CD4-positive, alpha-beta T cell (primary cell): ENCODE measurements at regions not wholly inside any gene's neighbourhood (a gene's known extent, or its start where the extent isn't known, plus 50 kb on each side); places are given as distances from the start of the nearest gene placed in this dataset.

Experiments used
- ATAC-seq: fragments of 200-7000 bp; cut with Tn5 transposase; one replicate; pipeline ENCODE4 v1.10.0; 2022; ENCODE audit warnings: mild to moderate bottlenecking; ENCODE audit not compliant: poor library complexity
- CTCF ChIA-PET: fragments of 350-600 bp; sonication (Branson Sonifier 250); formaldehyde crosslinking; loops from one replicate; lab custom pipeline; 2021; ENCODE audit warnings: antibody characterized with exemption, inconsistent platforms; lab: Charles Lee
- POLR2A ChIA-PET: fragments of 350-600 bp; sonication (Branson Sonifier 250); formaldehyde crosslinking; loops from one replicate; lab custom pipeline; 2021; ENCODE audit warnings: antibody characterized with exemption, inconsistent platforms; lab: Charles Lee
- DNase-seq, 14 experiments: peaks; one replicate each; pipeline ENCODE4 v3.0.0-alpha.2; 2013 to 2020; ENCODE audit warnings: mixed read lengths in 2 of 14
- H3K27ac ChIP-seq, 2 donors: one replicate each; pipeline versions ENCODE4 v1.5.1 to v1.7.0; 2013; ENCODE audit warnings: low read length in 2 of 2, low read depth in 1 of 2, mild to moderate bottlenecking in 1 of 2
- H3K27me3 ChIP-seq, 2 experiments: 1 replicate in 1 of 2; 2 replicates in 1 of 2; pipeline versions ENCODE4 v1.6.1 to v1.7.0; 2013; ENCODE audit warnings: low read length in 2 of 2, control low read depth in 1 of 2, mild to moderate bottlenecking in 1 of 2, moderate library complexity in 1 of 2; ENCODE audit not compliant: insufficient read depth in 2 of 2, control insufficient read depth in 1 of 2
- H3K36me3 ChIP-seq: one replicate; pipeline ENCODE4 v1.6.1; 2013; ENCODE audit warnings: low read length, control low read depth; ENCODE audit not compliant: insufficient read depth
- H3K4me1 ChIP-seq: one replicate; pipeline ENCODE4 v1.6.1; 2013; ENCODE audit warnings: low read length, control low read depth; ENCODE audit not compliant: insufficient read depth
- H3K4me3 ChIP-seq: one replicate; pipeline ENCODE4 v1.5.1; 2013; ENCODE audit warnings: mild to moderate bottlenecking, low read length, moderate library complexity
- H3K9me3 ChIP-seq, 2 experiments: 1 replicate in 1 of 2; 2 replicates in 1 of 2; pipeline versions ENCODE4 v1.6.1 to v1.7.0; 2013; ENCODE audit warnings: low read length in 2 of 2, mild to moderate bottlenecking in 2 of 2, control low read depth in 1 of 2, moderate library complexity in 1 of 2; ENCODE audit not compliant: control insufficient read depth in 1 of 2, insufficient read depth in 1 of 2
- H3K27ac Mint-ChIP-seq: one replicate; pipeline ENCODE4 v1.8.0; 2020; ENCODE audit warnings: mixed read lengths
- H3K27me3 Mint-ChIP-seq: one replicate; pipeline ENCODE4 v1.8.0; 2021; ENCODE audit warnings: mixed read lengths
- H3K36me3 Mint-ChIP-seq: one replicate; pipeline ENCODE4 v1.8.0; 2021; ENCODE audit warnings: low read depth, mixed read lengths
- H3K4me1 Mint-ChIP-seq: one replicate; pipeline ENCODE4 v1.8.0; 2021; ENCODE audit warnings: low read depth, mixed read lengths
- H3K4me3 Mint-ChIP-seq: one replicate; pipeline ENCODE4 v1.8.0; 2020; ENCODE audit warnings: mild to moderate bottlenecking, mixed read lengths
- H3K9me3 Mint-ChIP-seq: one replicate; pipeline ENCODE4 v1.8.0; 2020; ENCODE audit warnings: mixed read lengths
- CTCF ChIP-seq: fragments of 200-600 bp; IDR thresholded peaks from one replicate; pipeline ENCODE4 v1.8.0; 2022; ENCODE audit warnings: antibody characterized with exemption, mild to moderate bottlenecking
- intact Hi-C, 2 experiments: fragments of 100-400 bp; cut with DNase I in 1 of 2; cut with micrococcal nuclease in 1 of 2; formaldehyde crosslinking; loops; one replicate each; pipeline versions ENCODE4 v1.15.1 to v1.9.0; 2023 to 2025; cut with DNase I, micrococcal nuclease

GRCh38 chr10:33390046-33390445, 55.6 kb upstream of the NRP1 start:
- Mint-ChIP-seq H3K36me3 (no peaks in the 10 kb centered on the region), H3K4me3 (no peak overlapping the region), H3K27ac (no peak overlapping the region), H3K4me1 (no peaks in the 10 kb centered on the region), H3K9me3 (no peaks in the 10 kb centered on the region), H3K27me3 (peaks cover 46% of the 10 kb centered on the region)
- H3K9me3 ChIP-seq = no peaks in the 10 kb centered on the region
- ChIA-PET CTCF (no interaction called here), POLR2A (no interaction called here)
- no peak for TF ChIP-seq CTCF
- intact Hi-C loops = no loop called here
- H3K27ac ChIP-seq = no peak overlapping the region
- H3K4me1 ChIP-seq = no peaks in the 10 kb centered on the region
- no peak overlapping the region for H3K4me3 ChIP-seq
- peaks cover 0 to 10% of the 10 kb centered on the region in 2 experiments for H3K27me3 ChIP-seq
- H3K36me3 ChIP-seq = no peaks in the 10 kb centered on the region
- ATAC-seq (no peak), DNase-seq (no peak)

DNA sequence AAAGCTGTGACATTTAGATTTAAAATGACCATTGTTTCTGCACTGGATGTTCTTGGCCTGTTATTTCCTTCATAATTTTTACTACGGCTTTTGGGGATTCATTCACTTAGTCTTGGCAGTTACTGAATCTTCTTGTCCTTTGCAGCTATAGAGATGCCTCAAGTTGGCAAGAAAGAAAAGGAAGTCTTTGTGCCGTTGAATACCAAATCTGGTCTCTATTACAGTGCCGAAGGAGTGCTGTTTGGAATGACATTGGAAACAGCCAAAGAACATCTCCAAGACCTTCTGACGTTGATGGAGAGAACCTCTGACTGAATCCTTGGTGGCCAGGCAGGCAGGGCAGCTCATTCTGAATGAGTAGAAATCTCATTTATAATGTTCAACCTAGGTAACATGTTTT, 54.3 kb upstream of the NRP1 start:
- H3K4me3 ChIP-seq = no peak overlapping the region
- Mint-ChIP-seq H3K27ac (no peak overlapping the region), H3K9me3 (no peaks in the 10 kb centered on the region), H3K36me3 (no peaks in the 10 kb centered on the region), H3K4me1 (no peaks in the 10 kb centered on the region), H3K27me3 (peaks cover 55% of the 10 kb centered on the region), H3K4me3 (no peak overlapping the region)
- DNase-seq (no peak), ATAC-seq (no peak)
- ChIA-PET POLR2A (no interaction called here), CTCF (no interaction called here)
- H3K27ac ChIP-seq = no peak overlapping the region
- H3K36me3 ChIP-seq = no peaks in the 10 kb centered on the region
- peaks cover 0 to 9% of the 10 kb centered on the region in 2 experiments for H3K27me3 ChIP-seq
- no peaks in the 10 kb centered on the region for H3K9me3 ChIP-seq
- TF ChIP-seq CTCF = no peak
- H3K4me1 ChIP-seq = no peaks in the 10 kb centered on the region
- intact Hi-C loops = no loop called here

- Histone ChIP-seq H3K9me3 (no peaks in the 10 kb centered on the region), H3K4me3 (no peak overlapping the region), H3K27ac (no peak overlapping the region), H3K27me3 (peaks cover 0 to 5% of the 10 kb centered on the region in 2 experiments), H3K36me3 (no peaks in the 10 kb centered on the region), H3K4me1 (no peaks in the 10 kb centered on the region)
- ChIA-PET CTCF (no interaction called here), POLR2A (no interaction called here)
- H3K36me3 Mint-ChIP-seq = no peaks in the 10 kb centered on the region
- ATAC-seq (no peak), DNase-seq (no peak)
- H3K4me3 Mint-ChIP-seq = no peak overlapping the region
- TF ChIP-seq CTCF = no peak
- no peak overlapping the region for H3K27ac Mint-ChIP-seq
- H3K4me1 Mint-ChIP-seq = no peaks in the 10 kb centered on the region
- H3K27me3 Mint-ChIP-seq = peaks cover 59% of the 10 kb centered on the region
- H3K9me3 Mint-ChIP-seq = no peaks in the 10 kb centered on the region
- intact Hi-C loops = no loop called here
These were observed 53.9 kb upstream of the NRP1 start for GRCh38 chr10:33388382-33388781.
